MM.1S (cell line): ENCODE measurements at regions not wholly inside any gene's neighbourhood (a gene's known extent, or its start where the extent isn't known, plus 50 kb on each side); places are given as distances from the start of the nearest gene placed in this dataset.

Source experiments
- CTCF ChIP-seq: fragments of 300-600 bp; sonication (generic); IDR thresholded peaks from 2 replicates; pipeline ENCODE4 v1.5.1; 2016; ENCODE audit warnings: antibody characterized with exemption, low read length, mixed read lengths
- EZH2 ChIP-seq: fragments of 300-600 bp; sonication (generic); optimal IDR thresholded peaks from 2 replicates; pipeline ENCODE3; 2017; ENCODE audit warnings: low read depth, mild to moderate bottlenecking, antibody characterized with exemption, low read length, mixed read lengths

- TF ChIP-seq CTCF (no peak), EZH2 (no peak)
Observed at GRCh38 chr15:36495456-36495991, 83.9 kb upstream of the CDIN1 start.
